BLaER1 (cell line): ENCODE measurements at regions not wholly inside any gene's neighbourhood (a gene's known extent, or its start where the extent isn't known, plus 50 kb on each side); places are given as distances from the start of the nearest gene placed in this dataset.
A peak's percentile ranks its signal among the peaks of the same experiment; 100 is the strongest.

Experiments used
- H3K27ac ChIP-seq: shearing (Covaris generic); formaldehyde crosslinking; 2 replicates; pipeline ENCODE4 v1.8.1; 2022
- H3K27me3 ChIP-seq: shearing (Covaris generic); formaldehyde crosslinking; 2 replicates; pipeline ENCODE4 v1.8.1; 2022
- H3K36me3 ChIP-seq: shearing (Covaris generic); formaldehyde crosslinking; 2 replicates; pipeline ENCODE4 v1.8.1; 2022
- H3K4me1 ChIP-seq: shearing (Covaris generic); formaldehyde crosslinking; 2 replicates; pipeline ENCODE4 v1.8.1; 2022
- H3K4me2 ChIP-seq: shearing (Covaris generic); formaldehyde crosslinking; 2 replicates; pipeline ENCODE4 v1.8.1; 2022
- H3K4me3 ChIP-seq: shearing (Covaris generic); formaldehyde crosslinking; 2 replicates; pipeline ENCODE4 v1.8.1; 2022
- H3K9ac ChIP-seq: shearing (Covaris generic); formaldehyde crosslinking; 2 replicates; pipeline ENCODE4 v1.8.1; 2022
- H3K9me3 ChIP-seq: shearing (Covaris generic); formaldehyde crosslinking; 2 replicates; pipeline ENCODE4 v1.8.1; 2022
- H4K20me1 ChIP-seq: shearing (Covaris generic); formaldehyde crosslinking; 2 replicates; pipeline ENCODE4 v1.8.1; 2022
- Cebpa-rat ChIP-seq: shearing (Covaris generic); IDR thresholded peaks from 2 replicates; pipeline ENCODE4 v1.8.1; 2022

DNA sequence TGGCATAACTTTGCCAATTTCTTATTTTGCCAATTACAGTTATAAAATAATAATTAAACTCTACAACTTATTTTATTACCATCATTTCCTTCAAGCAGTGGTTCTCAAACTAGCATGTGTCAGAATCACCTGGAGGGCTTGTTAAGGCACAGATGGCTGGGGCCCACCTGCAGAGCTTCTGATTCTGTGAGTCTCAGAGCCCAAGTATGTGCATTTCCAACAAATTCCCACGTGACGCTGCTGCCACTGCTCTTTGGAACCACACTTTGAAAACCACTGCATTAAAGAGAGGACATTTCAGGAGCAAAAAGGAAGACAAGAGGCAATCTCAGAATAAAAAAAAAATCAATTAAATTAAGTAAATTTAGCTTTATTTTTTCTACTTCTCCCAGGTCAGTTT is 94.0 kb upstream of the HNRNPA3 start:
- no peaks in the 10 kb centered on the region for H3K9me3 ChIP-seq

DNA sequence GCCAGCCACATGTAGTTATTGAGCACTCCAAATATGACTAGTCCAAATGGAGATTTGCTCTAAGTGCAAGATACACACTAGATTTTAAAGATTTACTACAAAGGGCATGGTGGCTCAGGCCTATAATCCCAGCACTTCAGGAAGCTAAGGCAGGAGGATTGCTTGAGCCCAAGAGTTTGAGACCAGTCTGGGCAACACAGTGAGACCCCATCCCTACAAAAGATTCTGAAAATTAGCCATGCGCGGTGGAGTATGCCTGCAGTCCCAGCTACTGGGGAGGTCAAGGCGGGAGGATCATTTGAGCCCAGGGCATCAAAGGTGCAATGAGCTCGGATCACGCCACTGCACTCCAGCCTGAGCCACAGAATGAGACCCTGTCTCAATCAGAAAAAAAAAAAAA is 93.5 kb upstream of the HNRNPA3 start:
- no peaks in the 10 kb centered on the region for H3K4me1 ChIP-seq
- H3K9ac ChIP-seq, result no peak overlapping the region
- TF ChIP-seq Cebpa-rat, result no peak
- H4K20me1 ChIP-seq, result no peaks in the 10 kb centered on the region
- no peaks in the 10 kb centered on the region for H3K9me3 ChIP-seq
- H3K27ac ChIP-seq, result no peak overlapping the region
- H3K4me2 ChIP-seq, result no peak overlapping the region
- H3K27me3 ChIP-seq, result no peaks in the 10 kb centered on the region
- H3K4me3 ChIP-seq, result no peak overlapping the region
- no peaks in the 10 kb centered on the region for H3K36me3 ChIP-seq

More for the DNA sequence above, 94.0 kb upstream of the HNRNPA3 start:
- Histone ChIP-seq H3K27ac (no peak overlapping the region), H4K20me1 (no peaks in the 10 kb centered on the region), H3K36me3 (no peaks in the 10 kb centered on the region), H3K27me3 (no peaks in the 10 kb centered on the region), H3K9ac (no peak overlapping the region), H3K4me1 (no peaks in the 10 kb centered on the region), H3K4me2 (no peak overlapping the region), H3K4me3 (no peak overlapping the region)
- TF ChIP-seq Cebpa-rat, result no peak

DNA sequence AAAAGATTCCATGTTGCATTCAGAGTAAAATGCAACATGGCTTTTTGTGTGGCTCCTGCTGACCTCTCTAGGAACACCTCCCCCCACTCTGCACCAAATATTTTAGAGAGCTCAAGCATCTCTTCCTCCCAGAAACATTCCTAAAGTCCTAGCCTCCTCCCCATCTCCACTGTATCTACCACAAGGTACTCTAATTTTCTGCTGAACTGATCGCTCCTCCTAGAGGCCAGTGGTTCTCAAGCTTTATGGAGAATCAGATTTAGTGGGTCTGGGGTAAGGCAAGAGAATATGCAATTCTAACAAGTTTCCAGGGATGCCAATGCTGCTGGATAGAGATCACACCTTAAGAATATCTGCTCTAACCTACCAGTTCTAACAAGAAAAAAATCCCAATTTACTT is 89.5 kb upstream of the HNRNPA3 start:
- no peaks in the 10 kb centered on the region for H3K9me3 ChIP-seq
- TF ChIP-seq Cebpa-rat, result no peak
- no peaks in the 10 kb centered on the region for H3K4me1 ChIP-seq
- H3K9ac ChIP-seq, result no peak overlapping the region
- H3K4me2 ChIP-seq, result no peak overlapping the region
- H3K27ac ChIP-seq, result no peak overlapping the region
- no peaks in the 10 kb centered on the region for H4K20me1 ChIP-seq
- no peaks in the 10 kb centered on the region for H3K27me3 ChIP-seq
- H3K36me3 ChIP-seq, result no peaks in the 10 kb centered on the region
- H3K4me3 ChIP-seq, result no peak overlapping the region

DNA sequence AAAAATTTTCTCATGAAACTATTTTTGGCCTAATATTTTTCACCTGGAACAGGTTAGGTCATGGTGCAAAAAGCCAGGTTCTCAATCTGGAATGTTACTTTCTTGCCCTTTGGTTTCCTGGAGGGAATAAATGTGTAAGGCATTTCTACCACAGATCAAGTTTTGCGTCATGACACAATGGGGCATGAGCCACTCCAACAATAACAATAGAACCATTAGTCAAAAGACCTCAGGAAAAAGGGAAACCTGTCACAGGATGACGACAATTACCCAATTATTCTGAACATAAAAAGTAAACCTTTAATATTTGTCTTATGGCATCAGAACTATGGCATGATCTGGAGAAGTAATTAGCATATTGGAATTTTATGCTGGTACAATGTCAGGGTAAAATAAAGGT is 88.2 kb upstream of the HNRNPA3 start:
- H3K27ac ChIP-seq, result no peak overlapping the region
- no peak for TF ChIP-seq Cebpa-rat

DNA sequence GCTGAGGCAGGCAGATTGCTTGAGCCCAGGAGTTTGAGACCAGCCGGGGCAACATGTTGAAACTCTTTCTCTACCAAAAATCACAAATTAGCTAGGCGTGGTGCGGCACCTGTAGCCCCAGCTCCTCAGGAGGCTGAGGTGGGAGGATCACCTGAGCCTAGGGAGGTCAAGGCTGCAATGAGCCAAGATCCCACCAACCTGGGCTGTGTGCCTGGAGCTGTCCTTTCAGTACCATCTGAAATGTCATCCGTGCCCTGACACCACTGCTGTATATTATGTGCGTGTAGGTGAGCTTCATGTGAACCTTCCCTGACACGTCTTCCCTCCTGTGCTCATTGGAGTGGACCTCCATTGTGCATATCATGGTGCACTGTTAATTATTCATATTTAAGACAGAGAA is 84.8 kb upstream of the HNRNPA3 start:
- Histone ChIP-seq H3K4me1 (peaks cover 13% of the 10 kb centered on the region), H3K4me3 (no peak overlapping the region), H4K20me1 (no peaks in the 10 kb centered on the region), H3K9ac (no peak overlapping the region), H3K4me2 (no peak overlapping the region), H3K27ac (no peak overlapping the region), H3K9me3 (no peaks in the 10 kb centered on the region), H3K36me3 (no peaks in the 10 kb centered on the region), H3K27me3 (no peaks in the 10 kb centered on the region)
- no peak for TF ChIP-seq Cebpa-rat

More for the DNA sequence above, 88.2 kb upstream of the HNRNPA3 start:
- Histone ChIP-seq H3K9ac (no peak overlapping the region), H3K4me2 (no peak overlapping the region), H3K27me3 (no peaks in the 10 kb centered on the region), H3K9me3 (no peaks in the 10 kb centered on the region), H3K4me3 (no peak overlapping the region), H3K36me3 (no peaks in the 10 kb centered on the region), H3K4me1 (no peaks in the 10 kb centered on the region), H4K20me1 (no peaks in the 10 kb centered on the region)

DNA sequence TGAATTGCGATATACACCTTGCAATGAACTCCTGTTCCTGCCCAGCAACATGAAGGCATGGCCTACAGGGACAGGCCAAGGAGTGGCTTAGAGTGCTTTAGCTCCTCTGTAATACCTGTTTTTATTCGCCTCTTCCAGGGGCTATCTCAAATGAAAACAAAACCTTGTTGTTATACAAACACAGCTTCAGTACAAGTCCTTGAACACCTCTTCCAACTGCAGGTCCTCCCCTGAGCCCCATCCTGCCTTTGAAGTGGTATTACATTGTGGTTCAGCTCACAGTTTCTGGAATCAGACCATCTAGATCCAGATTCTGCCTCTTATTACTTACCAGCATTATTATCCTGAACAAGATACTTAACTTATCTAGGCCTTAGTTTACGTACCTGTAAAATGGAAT is 83.0 kb upstream of the HNRNPA3 start:
- no peak overlapping the region for H3K27ac ChIP-seq
- H3K27me3 ChIP-seq, result no peaks in the 10 kb centered on the region
- H3K4me1 ChIP-seq, result peaks cover 13% of the 10 kb centered on the region
- H3K4me2 ChIP-seq, result no peak overlapping the region
- H3K4me3 ChIP-seq, result no peak overlapping the region
- no peak for TF ChIP-seq Cebpa-rat
- H4K20me1 ChIP-seq, result no peaks in the 10 kb centered on the region
- H3K9ac ChIP-seq, result no peak overlapping the region
- no peaks in the 10 kb centered on the region for H3K9me3 ChIP-seq
- H3K36me3 ChIP-seq, result no peaks in the 10 kb centered on the region

DNA sequence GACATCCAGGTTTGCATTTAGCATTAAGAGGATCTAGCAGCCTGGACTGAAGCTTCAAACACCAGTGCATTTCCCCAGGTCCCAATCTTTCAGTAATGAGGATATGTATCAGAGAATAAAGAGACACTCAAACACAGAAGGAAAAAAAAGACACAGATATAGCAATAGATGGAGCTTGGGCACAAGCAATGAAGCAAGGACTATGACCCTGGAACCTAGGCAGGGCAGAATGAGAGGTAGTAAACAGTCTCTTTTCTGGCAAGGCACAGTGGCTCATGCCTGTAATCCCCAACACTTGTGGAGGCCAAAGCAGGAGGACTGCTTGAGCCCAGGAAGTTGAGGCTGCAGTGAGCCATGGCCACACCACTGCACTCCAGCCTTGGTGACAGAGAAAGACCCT is 80.7 kb upstream of the HNRNPA3 start:
- H3K36me3 ChIP-seq, result no peaks in the 10 kb centered on the region
- H3K27ac ChIP-seq, result no peak overlapping the region
- H3K27me3 ChIP-seq, result no peaks in the 10 kb centered on the region
- H3K9me3 ChIP-seq, result no peaks in the 10 kb centered on the region
- no peak overlapping the region for H3K4me2 ChIP-seq
- peaks cover 13% of the 10 kb centered on the region for H3K4me1 ChIP-seq
- TF ChIP-seq Cebpa-rat, result no peak
- no peak overlapping the region for H3K9ac ChIP-seq
- H4K20me1 ChIP-seq, result no peaks in the 10 kb centered on the region
- no peak overlapping the region for H3K4me3 ChIP-seq

DNA sequence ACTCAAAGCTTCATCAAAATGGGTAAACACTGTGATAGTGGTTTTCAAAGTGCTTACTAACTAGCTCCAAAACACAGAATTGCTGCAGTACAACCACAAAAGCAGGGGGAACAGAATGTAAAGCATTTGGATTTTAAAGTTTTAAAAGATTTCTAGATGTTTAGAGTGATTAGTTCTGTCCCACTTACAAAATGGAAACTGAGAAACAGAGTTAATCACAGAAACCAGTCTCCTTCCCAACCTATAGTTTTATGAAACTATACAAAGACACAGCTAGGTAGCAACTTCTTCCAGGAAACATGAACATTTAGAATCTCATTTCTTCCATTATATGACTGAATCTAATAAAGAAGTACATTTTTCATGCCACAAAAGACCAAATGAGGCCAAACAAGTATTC is 73.8 kb upstream of the HNRNPA3 start:
- no peaks in the 10 kb centered on the region for H3K36me3 ChIP-seq
- H3K4me2 ChIP-seq, result no peak overlapping the region
- no peaks in the 10 kb centered on the region for H3K27me3 ChIP-seq
- no peaks in the 10 kb centered on the region for H3K9me3 ChIP-seq
- no peaks in the 10 kb centered on the region for H3K4me1 ChIP-seq
- no peak overlapping the region for H3K27ac ChIP-seq
- no peak overlapping the region for H3K9ac ChIP-seq
- no peaks in the 10 kb centered on the region for H4K20me1 ChIP-seq
- no peak for TF ChIP-seq Cebpa-rat
- no peak overlapping the region for H3K4me3 ChIP-seq

DNA sequence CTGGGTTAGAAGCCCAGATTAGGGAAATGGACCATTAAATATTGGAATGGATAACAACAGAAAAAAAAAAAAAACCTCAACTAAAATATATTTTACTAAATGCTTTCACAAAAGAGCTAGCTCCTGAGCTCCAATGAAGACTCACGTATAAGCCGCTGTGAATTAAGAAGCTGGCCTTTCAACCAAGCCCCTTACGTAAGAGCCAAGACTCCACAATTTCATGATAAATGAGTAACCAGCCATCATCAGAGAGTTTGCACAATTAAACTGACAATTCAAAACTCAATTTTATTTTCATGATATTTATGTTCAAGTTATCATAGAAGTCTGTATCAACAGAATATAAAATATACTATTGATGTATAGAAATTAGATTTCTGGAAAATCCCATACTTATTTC is 70.7 kb upstream of the HNRNPA3 start:
- no peaks in the 10 kb centered on the region for H4K20me1 ChIP-seq
- no peak overlapping the region for H3K4me3 ChIP-seq
- H3K9ac ChIP-seq, result no peak overlapping the region
- no peak for TF ChIP-seq Cebpa-rat
- H3K9me3 ChIP-seq, result no peaks in the 10 kb centered on the region
- no peaks in the 10 kb centered on the region for H3K27me3 ChIP-seq
- no peak overlapping the region for H3K27ac ChIP-seq
- no peaks in the 10 kb centered on the region for H3K36me3 ChIP-seq
- H3K4me1 ChIP-seq, result no peaks in the 10 kb centered on the region
- no peak overlapping the region for H3K4me2 ChIP-seq

DNA sequence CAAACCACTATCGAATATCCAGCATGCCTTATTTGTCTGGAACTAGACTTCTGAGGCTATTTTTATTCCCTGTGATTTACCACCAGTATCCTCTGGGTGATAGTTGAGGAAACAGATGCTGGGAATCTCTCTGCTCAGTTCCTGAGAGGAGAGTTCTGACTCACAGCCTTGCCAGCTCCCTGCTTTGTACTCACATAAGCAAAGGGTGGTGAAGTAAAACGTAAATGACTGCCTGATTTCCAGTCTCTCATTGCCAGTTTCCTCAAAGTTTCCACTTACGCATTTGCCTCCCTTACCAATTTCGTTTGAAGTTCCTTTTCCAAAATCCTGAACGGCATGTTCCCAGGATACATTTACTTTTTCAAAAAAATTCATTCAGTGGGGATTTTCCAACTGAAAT is 69.2 kb upstream of the HNRNPA3 start:
- Histone ChIP-seq H4K20me1 (no peaks in the 10 kb centered on the region), H3K9me3 (no peaks in the 10 kb centered on the region), H3K36me3 (no peaks in the 10 kb centered on the region), H3K4me1 (peaks cover 5% of the 10 kb centered on the region), H3K4me2 (0 out of 2 replicates have a peak overlapping the region, but pooled peaks have one; percentile 3), H3K9ac (no peak overlapping the region), H3K27me3 (peaks cover 11% of the 10 kb centered on the region), H3K27ac (no peak overlapping the region), H3K4me3 (no peak overlapping the region)
- TF ChIP-seq Cebpa-rat, result no peak

DNA sequence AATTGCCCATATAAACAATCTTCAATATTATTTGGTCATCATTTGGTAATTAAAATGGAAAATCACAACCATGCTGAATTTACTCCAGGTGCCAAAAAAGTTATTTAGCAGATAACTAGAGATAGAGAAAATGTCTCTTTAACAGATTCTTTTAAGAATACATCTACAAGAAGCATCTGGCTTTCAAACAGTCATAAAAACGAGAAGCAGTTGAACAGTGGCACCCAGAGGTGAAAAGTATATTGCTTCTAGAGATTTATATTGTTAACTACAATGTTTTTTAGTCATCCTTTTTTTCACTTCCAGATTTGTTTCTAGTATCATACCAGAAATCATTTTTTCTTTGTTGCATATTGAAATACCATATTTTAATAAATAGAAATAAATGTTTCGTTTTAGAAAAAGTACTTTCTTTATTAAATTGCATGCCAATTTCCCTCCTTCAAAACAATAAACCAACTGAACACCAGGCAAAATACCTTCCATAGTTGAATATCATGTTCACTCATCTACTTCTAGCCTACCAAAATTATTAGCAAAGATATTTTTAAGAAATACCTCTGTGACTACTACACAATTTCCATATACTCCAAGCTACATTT is 65.4 kb upstream of the HNRNPA3 start:
- peaks cover 6% of the 10 kb centered on the region for H3K4me1 ChIP-seq
- no peaks in the 10 kb centered on the region for H3K9me3 ChIP-seq
- TF ChIP-seq Cebpa-rat, result no peak
- peaks cover 15% of the 10 kb centered on the region for H3K27me3 ChIP-seq
- H3K4me3 ChIP-seq, result no peak overlapping the region
- H3K36me3 ChIP-seq, result no peaks in the 10 kb centered on the region
- H3K27ac ChIP-seq, result no peak overlapping the region
- H3K9ac ChIP-seq, result no peak overlapping the region
- no peak overlapping the region for H3K4me2 ChIP-seq
- H4K20me1 ChIP-seq, result no peaks in the 10 kb centered on the region
